ENCODE measurements at regions not wholly inside any gene's neighbourhood (a gene's known extent, or its start where the extent isn't known, plus 50 kb on each side); places are given as distances from the start of the nearest gene placed in this dataset.

DNA sequence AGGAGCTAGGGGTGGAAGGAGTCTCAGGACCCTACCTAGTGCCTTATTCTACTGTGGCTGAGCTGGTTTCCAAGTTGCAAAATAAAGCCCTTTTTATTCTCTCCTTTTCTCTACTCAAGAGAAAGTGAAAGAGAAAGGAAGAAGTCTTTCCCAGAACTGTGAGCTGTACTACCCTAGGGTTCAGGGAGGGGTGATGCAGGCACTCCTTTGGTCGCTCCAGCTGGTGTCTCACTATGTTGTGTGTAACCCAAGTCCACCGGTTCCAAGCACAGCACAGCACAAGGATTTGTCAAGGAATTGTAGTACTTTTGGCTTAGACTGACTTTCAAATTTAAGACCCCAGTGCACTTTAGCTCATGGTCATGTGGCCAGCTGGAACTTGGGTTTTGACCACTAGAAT lies 1721.7 kb downstream of the OTOL1 start:
- no peak for DNase-seq
- TF ChIP-seq CTCF (IDR thresholded peaks at IDR 0.05) = no peak
- Histone ChIP-seq H3K4me1 (ENCODE audit: low read depth) (no peaks in the 10 kb centered on the region), H3K9me3 (peaks cover 11% of the 10 kb centered on the region), H3K36me3 (ENCODE audit: low read depth) (no peaks in the 10 kb centered on the region), H3K4me3 (no peak overlapping the region)
- intact Hi-C loops (cut with DNase I, micrococcal nuclease) = no loop called here
- no peak for ATAC-seq

GRCh38 chr3:163213838-163214237 lies 1717.2 kb downstream of the OTOL1 start:
- no peak for TF ChIP-seq CTCF (IDR thresholded peaks at IDR 0.05)
- Histone ChIP-seq H3K4me1 (ENCODE audit: low read depth) (no peaks in the 10 kb centered on the region), H3K4me3 (no peak overlapping the region), H3K9me3 (peaks cover 19% of the 10 kb centered on the region), H3K36me3 (ENCODE audit: low read depth) (no peaks in the 10 kb centered on the region)
- ATAC-seq (no peak), DNase-seq (no peak)
- intact Hi-C loops (cut with DNase I, micrococcal nuclease) = no loop called here

DNA sequence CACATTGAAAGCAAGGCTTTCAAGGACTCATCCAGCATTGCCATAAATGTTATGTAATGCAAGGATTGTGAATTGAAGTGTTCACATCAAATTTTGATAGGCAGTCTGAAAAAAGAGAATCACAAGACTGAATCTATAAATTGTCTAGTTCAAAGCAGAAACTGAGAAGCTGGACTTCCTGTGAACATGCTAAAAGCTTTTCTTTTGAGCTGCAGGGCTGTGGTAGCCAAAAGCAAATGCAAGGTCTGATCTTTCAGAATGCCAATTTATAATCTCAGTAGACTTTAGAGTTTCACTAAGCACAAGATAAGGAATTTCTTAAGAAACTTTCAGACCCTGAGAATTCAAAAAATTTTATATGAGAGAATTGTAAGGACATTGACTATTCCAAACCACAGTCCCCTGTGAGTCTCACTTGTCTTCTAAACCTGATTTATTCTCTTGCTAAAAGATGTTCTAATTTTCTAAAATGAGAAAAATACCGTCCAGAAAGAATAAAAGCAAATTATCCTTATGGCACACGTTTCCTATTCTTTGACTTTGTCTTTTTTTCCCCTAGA lies 1700.3 kb downstream of the OTOL1 start:
- TF ChIP-seq CTCF (IDR thresholded peaks at IDR 0.05) = no peak
- DNase-seq = no peak
- no peak for ATAC-seq

DNA sequence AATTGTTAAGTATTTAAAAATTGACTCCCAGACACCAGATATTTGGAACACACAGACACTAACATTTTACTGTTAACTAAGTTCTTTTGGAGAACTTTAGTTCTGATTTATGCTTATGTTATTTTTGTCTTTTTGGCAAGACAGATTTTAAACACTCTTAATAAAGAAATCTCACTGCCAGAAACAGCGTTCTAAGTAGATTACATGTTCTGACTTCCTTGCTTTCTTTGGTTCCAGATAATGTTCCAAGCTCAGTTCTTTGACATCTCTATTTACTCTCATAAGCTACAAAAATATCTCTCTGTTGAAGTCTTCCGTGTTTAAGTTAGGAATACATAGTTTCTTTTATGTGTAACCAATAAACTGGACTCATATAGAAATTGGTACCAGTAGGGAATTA lies 1699.6 kb downstream of the OTOL1 start:
- DNase-seq = no peak
- Histone ChIP-seq H3K36me3 (ENCODE audit: low read depth) (no peaks in the 10 kb centered on the region), H3K4me3 (no peak overlapping the region), H3K4me1 (ENCODE audit: low read depth) (no peaks in the 10 kb centered on the region), H3K9me3 (no peaks in the 10 kb centered on the region)
- ATAC-seq = no peak
- TF ChIP-seq CTCF (IDR thresholded peaks at IDR 0.05) = no peak
- intact Hi-C loops (cut with DNase I, micrococcal nuclease) = no loop called here

More for the DNA sequence above, 1700.3 kb downstream of the OTOL1 start:
- Histone ChIP-seq H3K9me3 (no peaks in the 10 kb centered on the region), H3K36me3 (ENCODE audit: low read depth) (no peaks in the 10 kb centered on the region), H3K4me3 (no peak overlapping the region), H3K4me1 (ENCODE audit: low read depth) (no peaks in the 10 kb centered on the region)
- intact Hi-C loops (cut with DNase I, micrococcal nuclease) = no loop called here

- ATAC-seq = no peak
- no peaks in the 10 kb centered on the region for H3K36me3 ChIP-seq (ENCODE audit: low read depth)
- H3K4me3 ChIP-seq = no peak overlapping the region
- no peak for DNase-seq
- intact Hi-C loops (cut with DNase I, micrococcal nuclease) = no loop called here
- H3K9me3 ChIP-seq = peaks cover 3% of the 10 kb centered on the region
- H3K4me1 ChIP-seq (ENCODE audit: low read depth) = no peaks in the 10 kb centered on the region
- TF ChIP-seq CTCF (IDR thresholded peaks at IDR 0.05) = no peak
These were observed 1689.2 kb downstream of the OTOL1 start for GRCh38 chr3:163185721-163186350.
